ENCODE measurements at regions not wholly inside any gene's neighbourhood (a gene's known extent, or its start where the extent isn't known, plus 50 kb on each side); places are given as distances from the start of the nearest gene placed in this dataset.

DNA sequence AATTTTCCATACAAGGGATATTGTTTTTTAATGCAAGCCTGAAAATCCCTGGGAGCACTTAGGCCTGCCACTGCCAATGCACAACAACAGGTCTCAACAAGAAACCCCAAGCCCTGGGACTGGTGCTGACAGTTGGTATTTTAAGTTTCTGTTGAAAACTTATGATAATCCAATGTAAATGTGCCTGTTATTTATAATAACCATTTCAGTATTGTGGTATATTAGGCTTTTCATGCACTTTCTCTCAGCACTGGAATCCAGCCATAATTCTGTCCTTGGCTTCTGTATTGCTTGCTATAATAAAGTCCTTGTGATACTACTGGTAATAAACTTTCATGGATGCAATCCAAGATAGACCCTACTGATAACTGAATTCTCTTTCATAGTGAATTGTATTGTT lies 218.9 kb downstream of the PCDH7 start:
- no peak for DNase-seq (ENCODE audit: low read depth, low spot score)

DNA sequence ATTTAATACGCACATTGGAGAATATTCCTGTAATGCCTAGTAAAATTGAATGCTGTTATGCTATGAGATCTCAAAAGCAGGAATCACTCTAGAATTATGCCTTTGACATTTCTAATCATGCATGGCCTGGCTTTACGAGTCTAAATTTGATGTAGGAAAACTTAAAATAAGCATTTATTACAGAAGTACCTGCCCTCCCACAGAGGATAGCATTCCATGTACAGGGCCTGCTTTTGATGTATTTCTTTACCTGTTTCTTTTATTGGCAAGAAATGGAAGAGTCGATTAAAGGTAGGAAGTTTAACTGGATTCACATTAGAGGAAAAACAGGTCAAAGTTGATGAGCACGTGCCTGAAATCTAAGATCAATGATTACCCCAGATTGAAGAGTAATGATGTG lies 219.5 kb downstream of the PCDH7 start:
- DNase-seq (ENCODE audit: low read depth, low spot score), result no peak

DNA sequence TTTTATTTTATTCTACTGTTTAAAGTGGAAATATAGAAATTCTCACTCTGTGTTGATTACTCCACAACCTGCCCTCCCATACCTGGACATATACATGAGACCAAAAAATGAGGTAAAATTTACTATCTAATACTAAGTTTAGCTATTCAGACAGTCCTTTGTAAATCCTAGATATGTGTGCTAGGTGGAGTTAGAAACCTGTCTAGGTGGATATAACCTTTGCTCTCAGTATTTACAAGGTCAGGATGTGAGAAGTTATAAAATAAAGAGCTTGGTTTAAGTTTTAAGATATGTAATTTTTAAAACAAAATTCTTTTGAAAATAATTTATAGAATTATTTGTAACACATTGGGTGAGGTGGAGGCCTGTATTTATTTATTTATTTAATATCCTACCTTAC lies 221.5 kb downstream of the PCDH7 start:
- DNase-seq (ENCODE audit: low read depth, low spot score), result no peak

DNA sequence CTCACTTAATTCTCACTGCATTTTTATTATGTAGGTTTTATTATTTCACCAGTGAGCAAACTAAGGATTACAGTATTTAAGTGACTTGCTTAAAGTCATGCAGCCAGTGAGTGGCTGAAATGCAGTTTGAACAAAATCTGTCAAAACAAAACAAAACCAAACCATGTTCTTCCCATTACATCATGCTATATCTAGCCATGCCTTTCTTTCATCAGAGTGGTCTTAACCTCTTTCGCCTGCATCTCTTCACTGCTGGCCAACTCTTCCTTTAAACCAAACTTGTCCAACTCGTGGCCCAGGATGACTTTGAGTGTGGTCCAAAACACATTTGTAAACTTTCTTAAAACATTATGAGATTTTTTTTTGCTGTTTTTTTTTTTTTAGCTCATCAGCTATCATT lies 223.2 kb downstream of the PCDH7 start:
- no peak for DNase-seq (ENCODE audit: low read depth, low spot score)

DNA sequence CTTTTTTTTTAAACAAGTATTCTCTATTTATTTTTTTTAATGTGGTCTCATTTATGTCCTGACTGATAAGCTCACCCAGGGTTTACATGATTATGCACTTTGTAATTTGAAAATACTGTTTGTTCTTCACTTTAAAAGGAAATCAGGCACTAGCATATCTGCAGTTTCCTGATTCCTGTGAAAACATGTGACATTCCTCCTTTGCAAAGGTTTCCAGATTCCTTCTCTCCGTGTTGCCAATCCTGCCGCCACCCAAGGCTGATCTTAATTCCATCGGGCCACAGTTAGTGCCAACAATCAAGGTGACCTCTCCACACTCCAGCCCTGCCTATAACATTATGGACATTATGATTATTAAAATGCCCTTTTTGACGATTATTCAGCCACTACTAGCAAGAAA lies 225.4 kb downstream of the PCDH7 start:
- DNase-seq (ENCODE audit: low read depth, low spot score), result no peak

DNA sequence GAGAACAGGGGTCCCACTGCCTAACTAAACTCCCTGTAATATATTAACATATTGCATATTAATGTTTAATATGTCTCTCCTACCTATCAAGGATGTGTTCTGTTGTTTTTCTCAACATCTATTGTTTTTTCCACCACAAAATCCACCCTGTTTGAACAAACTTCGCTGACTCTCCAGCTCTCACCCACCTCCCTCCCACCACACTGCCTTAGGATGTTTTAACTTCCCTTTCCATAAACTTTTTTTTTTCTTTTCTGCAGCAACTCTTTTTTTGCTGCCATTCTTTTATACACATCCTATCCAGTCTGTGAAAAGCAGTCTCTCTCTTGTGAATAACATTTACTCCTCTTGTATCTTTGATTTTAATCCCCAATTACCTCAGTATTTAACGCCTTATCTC lies 226.1 kb downstream of the PCDH7 start:
- DNase-seq (ENCODE audit: low read depth, low spot score), result no peak

DNA sequence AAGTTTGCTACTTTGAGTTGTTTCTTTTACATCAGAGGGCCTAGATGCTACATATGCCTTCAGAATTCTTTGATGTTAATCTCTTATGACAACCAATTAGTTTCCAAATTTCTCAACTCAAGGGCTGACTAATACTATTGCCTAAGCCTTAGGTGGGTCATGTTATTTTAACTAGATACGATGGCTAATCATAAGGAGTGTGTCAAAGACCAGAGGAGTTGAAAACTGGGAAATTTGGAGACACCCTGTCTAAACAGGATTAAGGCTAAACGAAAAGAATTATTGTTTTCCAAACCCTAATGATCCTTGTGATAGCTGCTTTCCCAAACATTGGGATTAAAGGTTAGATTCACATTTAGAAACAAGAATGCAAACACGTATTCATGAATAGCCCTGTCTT lies 228.5 kb downstream of the PCDH7 start:
- no peak for DNase-seq (ENCODE audit: low read depth, low spot score)

DNA sequence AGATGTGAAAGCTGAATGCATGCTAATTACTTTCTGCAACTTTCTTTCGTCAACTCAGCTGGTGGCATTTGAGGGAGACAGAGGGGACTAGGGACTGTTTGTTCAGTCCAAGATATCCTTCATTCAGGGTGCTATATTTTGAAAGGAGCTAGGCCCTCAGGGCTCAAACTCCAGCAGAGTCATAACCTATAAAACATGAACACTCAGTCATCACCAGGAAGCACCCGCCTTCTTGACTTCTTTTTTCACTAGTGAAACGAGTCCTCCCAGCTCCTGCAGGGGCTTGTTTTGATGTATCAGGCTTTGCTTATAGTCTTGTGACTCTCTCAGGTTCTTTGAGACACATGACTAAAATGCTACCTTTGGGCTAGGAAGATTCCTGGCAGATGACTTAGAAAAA lies 230.6 kb downstream of the PCDH7 start:
- no peak for DNase-seq (ENCODE audit: low read depth, low spot score)

DNA sequence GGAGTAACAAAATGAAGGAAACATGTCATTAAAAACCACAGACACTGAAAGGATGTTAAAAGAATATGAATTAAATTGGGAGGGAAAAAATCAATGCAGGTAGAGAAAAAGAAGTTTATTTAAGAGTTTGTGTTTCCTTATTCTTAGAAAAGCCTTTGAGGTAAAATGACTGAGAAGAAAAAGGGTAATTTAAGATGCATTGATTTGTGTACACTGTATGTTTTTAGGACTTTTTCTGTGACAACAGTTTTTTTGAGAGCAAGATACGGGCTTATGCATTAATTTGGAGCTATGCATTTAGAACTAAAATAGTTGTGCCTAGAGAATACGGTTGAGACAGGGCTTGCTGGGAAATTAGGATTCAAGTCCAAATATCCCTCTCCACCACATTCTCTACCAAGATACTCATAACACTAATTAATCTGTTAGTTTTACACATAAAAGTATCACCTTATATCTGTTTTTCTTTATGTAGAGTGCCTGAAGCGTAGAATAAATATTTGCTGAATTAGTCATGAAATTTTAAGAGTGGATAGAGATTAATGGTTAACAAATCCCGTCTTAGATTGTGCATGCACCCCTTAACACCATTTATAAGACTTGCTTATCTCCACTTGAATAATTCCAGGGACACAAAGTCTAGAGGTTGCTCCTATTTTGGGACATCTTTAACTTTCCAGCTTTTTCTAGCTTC lies 232.5 kb downstream of the PCDH7 start:
- no peak for DNase-seq (ENCODE audit: low read depth, low spot score)

DNA sequence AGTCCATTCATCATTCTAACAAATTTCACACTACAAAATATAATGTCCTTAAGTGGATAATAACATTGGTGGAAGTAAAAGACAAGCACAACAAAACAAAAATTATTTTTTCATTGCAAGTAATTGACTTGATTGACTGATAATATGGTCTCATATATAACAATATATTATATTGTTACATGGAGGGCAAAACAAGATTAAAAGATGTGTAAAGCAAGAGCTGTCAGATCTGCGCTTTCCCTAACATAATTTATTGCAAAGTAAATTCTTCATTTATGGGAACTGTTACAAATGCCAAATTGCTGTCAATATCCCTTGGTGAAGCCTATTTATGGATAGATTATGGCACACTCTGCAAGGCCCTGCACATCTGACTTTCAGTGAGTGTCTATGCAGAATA lies 233.6 kb downstream of the PCDH7 start:
- no peak for DNase-seq (ENCODE audit: low read depth, low spot score)

DNA sequence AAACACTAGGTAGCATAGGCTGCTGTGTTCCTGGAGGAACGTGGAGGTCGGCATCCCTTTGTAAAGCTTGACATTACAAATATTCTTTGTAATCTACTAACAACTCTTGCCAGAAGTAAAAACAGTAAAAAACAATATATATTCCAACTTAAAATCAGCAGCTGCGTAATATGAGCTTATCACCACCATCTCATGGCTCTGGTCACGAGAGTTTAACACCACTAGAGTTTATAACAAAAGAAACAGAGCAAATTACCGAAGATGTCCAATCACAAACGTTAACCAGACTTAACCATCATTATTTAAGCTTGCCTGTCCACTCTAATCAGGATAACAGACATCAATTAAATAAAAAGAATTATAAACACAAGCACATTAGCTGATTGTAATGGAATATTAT lies 236.7 kb downstream of the PCDH7 start:
- DNase-seq (ENCODE audit: low read depth, low spot score), result no peak

DNA sequence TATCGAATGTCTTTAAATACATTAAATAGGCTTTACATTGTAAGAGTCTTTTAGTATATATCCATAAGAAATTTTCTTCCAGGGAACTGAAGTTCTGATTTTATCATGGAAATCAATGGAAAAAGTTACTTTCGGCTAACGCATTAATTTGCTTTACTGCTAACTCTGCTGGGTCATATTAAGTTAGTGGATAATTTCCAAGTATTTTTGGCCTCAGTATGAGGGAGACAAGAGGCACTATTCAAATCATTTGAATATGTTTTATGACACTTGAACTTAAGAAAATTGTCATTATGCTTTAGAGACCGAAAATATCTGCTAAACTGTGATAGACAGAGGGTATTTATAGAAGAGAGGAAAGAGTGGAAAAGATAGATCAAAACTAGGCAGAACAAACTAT lies 237.5 kb downstream of the PCDH7 start:
- DNase-seq (ENCODE audit: low read depth, low spot score), result no peak

DNA sequence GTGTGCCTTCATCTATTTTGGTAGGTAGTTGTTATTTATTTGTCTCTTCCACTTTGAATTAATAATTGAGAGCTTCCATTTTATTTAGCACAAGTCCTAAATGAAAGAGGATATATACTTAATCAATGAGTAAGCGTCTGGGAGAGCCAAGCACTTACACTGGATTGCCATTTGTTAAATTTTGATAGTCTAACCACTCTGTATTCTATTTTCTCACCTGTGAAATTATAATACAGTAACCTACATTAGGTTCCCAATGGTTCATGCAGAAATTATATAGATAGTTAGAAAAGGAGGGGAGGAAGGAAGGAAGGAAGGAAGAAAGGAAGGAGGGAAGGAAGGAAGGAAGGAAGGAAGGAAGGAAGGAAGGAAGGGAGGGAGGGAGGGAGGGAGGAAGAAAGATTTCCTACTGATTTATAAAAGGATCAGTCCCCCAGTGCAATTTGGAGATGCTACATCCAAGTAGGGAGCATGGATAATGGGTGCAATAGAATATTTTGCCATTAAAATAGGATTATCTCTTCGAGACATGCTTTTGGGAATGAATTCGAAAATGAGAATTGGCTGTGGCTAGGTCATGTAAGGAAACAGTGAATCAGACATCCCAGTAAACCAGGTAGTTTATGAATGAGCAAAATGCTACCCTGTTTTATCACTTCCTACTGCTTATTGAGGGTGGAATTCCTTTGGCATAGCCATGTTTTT lies 239.8 kb downstream of the PCDH7 start:
- DNase-seq (ENCODE audit: low read depth, low spot score), result no peak

DNA sequence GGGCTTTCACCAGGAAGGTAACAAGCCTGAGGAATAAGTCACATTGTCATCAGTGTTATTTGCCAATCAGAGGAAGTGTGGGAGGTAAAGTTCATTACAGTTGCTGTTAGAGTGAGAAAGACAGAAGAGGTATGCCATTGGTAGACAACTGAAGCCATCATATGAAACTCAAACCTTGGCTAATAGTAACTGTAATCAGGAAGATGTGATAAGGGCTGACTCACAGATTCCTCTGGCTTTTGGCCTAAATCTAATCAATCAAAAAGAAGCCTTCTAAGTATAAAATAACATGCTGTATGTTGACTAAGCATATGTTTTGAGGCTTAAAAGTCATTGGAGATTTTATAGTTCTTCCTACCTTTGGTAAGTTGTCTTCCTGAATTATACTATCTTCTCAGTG lies 242.8 kb downstream of the PCDH7 start:
- DNase-seq (ENCODE audit: low read depth, low spot score), result no peak

DNA sequence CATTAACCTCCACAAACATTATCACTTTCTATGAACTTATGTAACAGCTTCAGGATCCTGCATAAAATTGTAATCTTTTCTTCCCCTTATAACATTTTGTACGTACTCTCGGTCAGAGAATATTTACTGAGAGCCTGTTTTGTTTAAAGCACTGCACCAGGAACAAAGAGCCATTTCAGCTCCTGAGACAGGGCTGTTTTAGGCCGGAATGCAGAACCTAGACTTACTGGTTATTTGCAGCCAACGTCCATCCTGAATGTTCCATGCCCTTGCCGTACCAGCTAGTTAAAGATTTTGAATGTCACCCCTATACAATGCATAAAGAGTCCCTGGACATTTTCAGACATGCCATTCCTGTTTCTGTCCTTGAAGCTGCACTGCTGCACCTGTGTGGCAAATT lies 248.8 kb downstream of the PCDH7 start:
- DNase-seq (ENCODE audit: low read depth, low spot score), result no peak

DNA sequence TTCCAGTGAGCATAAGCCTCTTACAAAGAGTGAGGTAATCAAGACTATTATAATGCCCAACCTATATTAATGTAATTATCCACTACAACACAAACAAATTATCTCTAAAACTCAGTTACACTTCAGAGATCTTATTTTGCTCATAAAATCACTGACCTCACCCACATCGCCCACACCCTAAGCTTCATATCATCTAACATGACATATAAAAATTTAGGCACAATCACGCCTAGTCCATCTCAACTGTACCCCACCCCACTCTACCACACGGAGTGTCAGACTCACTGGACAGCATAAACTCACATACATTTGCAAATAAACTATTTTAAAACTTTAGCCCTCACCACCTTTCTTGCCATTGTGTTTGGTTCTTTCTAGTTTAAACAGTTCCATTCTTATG lies 252.4 kb downstream of the PCDH7 start:
- DNase-seq (ENCODE audit: low read depth, low spot score), result no peak

DNA sequence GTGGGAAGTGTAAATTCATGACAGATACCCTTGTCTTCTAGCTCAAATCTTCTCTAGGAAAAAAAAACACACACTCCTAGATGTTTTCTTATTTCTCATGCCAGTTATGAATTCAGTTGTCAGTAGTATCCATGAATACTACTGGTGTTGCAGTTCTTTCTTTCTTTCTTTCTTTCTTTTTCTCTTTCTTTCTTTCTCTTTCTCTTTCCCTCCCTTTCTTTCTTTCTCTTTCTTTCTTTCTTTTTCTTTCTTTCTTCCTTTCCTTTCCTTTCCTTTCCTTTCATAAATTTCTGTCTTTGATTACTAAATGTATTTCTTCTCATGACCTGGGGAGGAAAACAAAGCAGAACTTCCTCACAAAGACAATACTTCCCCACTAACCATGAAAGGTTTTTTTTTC lies 253.8 kb downstream of the PCDH7 start:
- DNase-seq (ENCODE audit: low read depth, low spot score), result no peak

DNA sequence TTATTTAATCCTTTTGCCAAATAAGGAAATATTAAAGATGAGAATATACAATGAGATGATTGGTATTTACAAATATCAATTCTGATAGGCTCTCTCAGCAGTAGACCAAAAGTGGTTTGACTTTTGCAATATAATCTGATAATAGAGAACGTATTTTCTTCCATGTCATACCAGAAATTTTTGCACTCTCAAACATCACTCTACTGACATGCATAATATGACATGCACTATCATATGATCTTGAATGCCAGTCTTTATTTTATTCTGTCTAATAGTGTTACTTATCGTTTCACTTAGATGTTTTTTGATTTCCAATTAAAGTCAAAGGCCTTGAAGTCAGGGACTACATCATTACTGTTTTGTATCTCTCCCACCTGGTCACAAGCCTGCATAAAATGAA lies 259.2 kb downstream of the PCDH7 start:
- DNase-seq (ENCODE audit: low read depth, low spot score), result no peak

DNA sequence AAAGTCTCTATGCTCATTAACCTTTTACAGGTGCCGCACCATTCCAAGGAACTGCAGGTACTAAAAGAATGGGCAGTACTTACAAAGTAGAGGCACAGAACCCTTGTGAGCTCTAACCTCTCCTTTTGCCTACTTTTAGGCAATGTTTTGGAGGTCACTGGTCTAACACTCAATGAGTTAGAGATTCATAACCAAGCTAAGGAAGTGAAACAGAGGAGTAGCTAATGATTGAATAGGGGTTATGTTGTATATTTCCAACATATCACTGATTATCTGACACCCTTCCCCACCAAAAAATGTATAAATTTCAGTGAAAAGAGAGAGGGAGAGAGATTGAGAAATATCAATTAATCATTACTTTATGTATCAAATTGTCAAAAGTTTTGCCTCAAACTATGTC lies 269.3 kb downstream of the PCDH7 start:
- DNase-seq (ENCODE audit: low read depth, low spot score), result no peak

DNA sequence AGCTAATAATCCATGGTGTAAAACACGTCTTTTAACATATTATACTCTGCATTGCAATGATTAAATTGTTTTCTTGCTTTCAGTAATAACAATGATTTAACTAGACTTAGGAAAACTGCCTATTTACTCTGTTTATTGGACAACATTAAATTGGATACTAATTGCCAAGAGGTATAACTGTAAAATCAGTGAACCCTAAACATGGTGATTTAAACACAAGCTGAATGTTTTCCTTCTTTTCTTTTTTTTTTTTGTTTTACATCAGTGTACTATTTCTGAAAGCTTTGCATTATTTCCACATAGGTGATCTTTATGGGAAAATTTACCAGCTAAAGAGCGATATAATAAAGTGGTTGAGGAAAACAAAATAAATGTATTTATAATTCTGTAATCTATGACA lies 276.7 kb downstream of the PCDH7 start:
- no peak for DNase-seq (ENCODE audit: low read depth, low spot score)

DNA sequence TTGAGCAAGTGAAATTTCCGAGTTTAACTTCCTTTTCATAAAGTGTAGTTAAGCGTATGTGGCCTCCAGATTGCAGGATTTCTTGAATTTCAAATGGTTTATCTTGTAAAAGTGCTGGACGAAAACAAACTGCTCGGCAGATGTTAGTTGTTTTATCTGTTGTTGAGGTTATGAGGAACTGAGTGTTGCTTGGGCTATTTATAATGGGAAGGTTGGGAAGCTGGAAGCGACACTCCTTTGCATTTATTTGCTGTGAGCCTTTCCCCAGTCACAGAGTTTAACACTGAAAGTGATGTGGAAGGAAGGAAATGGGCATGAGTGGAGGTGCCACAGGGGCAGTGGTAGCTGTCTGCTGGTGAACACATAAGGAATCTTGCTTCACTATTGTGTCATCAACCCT lies 284.9 kb downstream of the PCDH7 start:
- DNase-seq (ENCODE audit: low read depth, low spot score), result no peak

DNA sequence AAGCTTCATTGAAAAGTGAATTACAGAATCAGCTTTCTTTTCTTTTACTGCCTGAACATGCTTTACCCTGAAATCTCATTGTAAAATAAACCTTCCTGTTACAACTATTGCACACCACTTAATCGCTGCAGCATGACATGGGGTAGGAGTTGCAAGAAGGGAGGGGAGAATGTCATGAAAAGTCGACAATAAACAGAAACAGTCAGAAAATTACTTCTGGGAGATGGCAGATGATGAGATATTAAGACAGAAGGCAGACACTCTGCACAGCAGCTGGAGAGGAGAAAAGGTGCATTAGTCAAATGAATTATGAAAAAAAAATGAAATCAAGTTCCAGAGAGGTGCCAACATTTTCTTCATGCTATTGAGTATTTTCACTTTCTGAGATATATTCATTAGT lies 287.7 kb downstream of the PCDH7 start:
- no peak for DNase-seq (ENCODE audit: low read depth, low spot score)

DNA sequence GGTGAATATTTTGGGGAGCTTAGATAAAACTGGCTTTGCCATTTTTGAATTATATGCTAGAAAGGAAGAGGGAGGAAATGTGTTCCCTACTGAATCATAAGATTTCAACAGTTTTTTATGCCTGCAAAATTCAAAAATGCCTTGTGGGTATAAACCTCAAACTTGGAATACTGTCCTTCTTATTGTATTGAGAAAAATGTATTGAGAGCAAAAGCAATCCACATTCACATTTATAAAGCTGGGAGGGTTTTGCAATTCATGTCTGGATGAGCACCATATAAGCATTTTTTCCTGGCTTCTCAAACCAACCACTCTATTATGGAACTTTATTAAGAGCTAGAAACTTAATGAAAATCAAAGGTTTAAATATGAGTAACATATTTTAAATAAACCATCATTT lies 289.8 kb downstream of the PCDH7 start:
- no peak for DNase-seq (ENCODE audit: low read depth, low spot score)

DNA sequence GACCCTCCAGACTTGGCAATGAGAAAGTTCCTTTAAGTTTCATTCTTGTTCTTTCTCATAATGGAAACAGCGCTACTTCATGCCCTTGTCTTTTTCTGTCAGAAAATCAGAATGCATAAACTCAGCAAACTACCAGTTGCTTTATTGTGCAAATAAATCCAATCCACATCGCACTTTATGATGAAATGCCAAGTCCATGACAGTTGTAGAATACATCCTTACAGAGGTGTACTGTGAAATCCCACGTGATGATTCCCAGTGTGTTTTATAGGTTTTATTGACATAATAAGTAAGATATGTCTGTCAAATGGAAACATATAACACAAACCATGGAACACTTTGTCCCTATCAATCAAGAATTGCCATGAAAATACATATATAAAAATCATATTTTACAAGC lies 295.0 kb downstream of the PCDH7 start:
- DNase-seq (ENCODE audit: low read depth, low spot score), result no peak
